HEK293 (cell line): ENCODE measurements at regions not wholly inside any gene's neighbourhood (a gene's known extent, or its start where the extent isn't known, plus 50 kb on each side); places are given as distances from the start of the nearest gene placed in this dataset.

ENCODE experiments used
- CTCF ChIA-PET: fragments of 350-600 bp; formaldehyde crosslinking; extraction: SDS; loops from one replicate; lab custom pipeline; 2021; ENCODE audit warnings: antibody characterized with exemption; lab: Yijun Ruan, JAX
- POLR2A ChIA-PET: fragments of 300-600 bp; formaldehyde crosslinking; extraction: SDS; loops from one replicate; lab custom pipeline; 2020; ENCODE audit warnings: antibody characterized with exemption, inconsistent platforms; lab: Yijun Ruan, JAX
- H3K27ac ChIP-seq: fragments of 200-500 bp; sonication (Bioruptor generic); 2 replicates; pipeline ENCODE4 v1.5.1; 2014; ENCODE audit warnings: low read depth, low read length, control low read depth, inconsistent platforms; ENCODE audit errors: extremely low read depth
- H3K36me3 ChIP-seq, 2 experiments: fragments of 200-500 bp in 1 of 2; sonication (Bioruptor generic) in 1 of 2; 1 replicate in 1 of 2; 2 replicates in 1 of 2; pipeline ENCODE4 v1.5.1; 2014 to 2017; ENCODE audit warnings: inconsistent platforms in 2 of 2, low read length in 2 of 2; ENCODE audit not compliant: control insufficient read depth in 2 of 2, insufficient read depth in 1 of 2
- H3K4me1 ChIP-seq: fragments of 200-500 bp; sonication (Bioruptor generic); 2 replicates; pipeline ENCODE4 v1.5.1; 2014; ENCODE audit warnings: mild to moderate bottlenecking, low read length, inconsistent platforms; ENCODE audit not compliant: control insufficient read depth, insufficient read depth
- H3K4me3 ChIP-seq: 2 replicates; pipeline ENCODE4 v1.5.1; 2011; ENCODE audit warnings: low read depth, mild to moderate bottlenecking, control low read depth, low read length, moderate library complexity
- H3K9me3 ChIP-seq: fragments of 200-500 bp; sonication (Bioruptor generic); 2 replicates; pipeline ENCODE4 v1.5.1; 2014; ENCODE audit warnings: low read depth, low read length, inconsistent platforms; ENCODE audit not compliant: control insufficient read depth, insufficient read depth
- GFI1B ChIP-seq: fragments of 450-650 bp; formaldehyde crosslinking; IDR thresholded peaks from 2 replicates; pipeline ENCODE4 v1.5.1; 2016; ENCODE audit warnings: missing biosample characterization, missing genetic modification characterization
- GLI2 ChIP-seq: fragments of 450-650 bp; formaldehyde crosslinking; IDR thresholded peaks from 2 replicates; pipeline ENCODE4; 2017; ENCODE audit warnings: missing biosample characterization, missing genetic modification characterization, low read depth, borderline replicate concordance
- PATZ1 ChIP-seq: fragments of 450-650 bp; formaldehyde crosslinking; IDR thresholded peaks from 2 replicates; pipeline ENCODE4 v1.5.1; 2016; ENCODE audit warnings: missing biosample characterization, missing genetic modification characterization
- PRDM10 ChIP-seq: fragments of 450-650 bp; formaldehyde crosslinking; IDR thresholded peaks from 2 replicates; pipeline ENCODE4 v1.5.1; 2016; ENCODE audit warnings: missing biosample characterization, missing genetic modification characterization
- SALL2 ChIP-seq: fragments of 450-650 bp; formaldehyde crosslinking; IDR thresholded peaks from 2 replicates; pipeline ENCODE4 v1.5.0; 2017; ENCODE audit warnings: missing biosample characterization, mild to moderate bottlenecking, missing genetic modification characterization, borderline replicate concordance
- TRIM28 ChIP-seq: IDR thresholded peaks from 2 replicates; pipeline ENCODE4 v1.6.1; 2011; ENCODE audit warnings: low read length, control low read depth, borderline replicate concordance
- ZEB2 ChIP-seq: fragments of 450-650 bp; formaldehyde crosslinking; IDR thresholded peaks from 2 replicates; pipeline ENCODE4 v1.5.1; 2016; ENCODE audit warnings: missing biosample characterization, missing genetic modification characterization
- ZNF10 ChIP-seq: fragments of 450-650 bp; formaldehyde crosslinking; IDR thresholded peaks from 2 replicates; pipeline ENCODE4 v1.5.1; 2017; ENCODE audit warnings: missing biosample characterization, missing genetic modification characterization
- ZNF112 ChIP-seq: fragments of 450-650 bp; formaldehyde crosslinking; IDR thresholded peaks from 2 replicates; pipeline ENCODE4 v1.5.0; 2017; ENCODE audit warnings: missing biosample characterization, missing genetic modification characterization
- ZNF138 ChIP-seq: fragments of 450-650 bp; formaldehyde crosslinking; IDR thresholded peaks from 2 replicates; pipeline ENCODE4 v1.5.1; 2016; ENCODE audit warnings: missing biosample characterization, missing genetic modification characterization, borderline replicate concordance
- ZNF140 ChIP-seq: fragments of 450-650 bp; formaldehyde crosslinking; IDR thresholded peaks from 2 replicates; pipeline ENCODE4 v1.5.1; 2016; ENCODE audit warnings: missing biosample characterization, missing genetic modification characterization
- ZNF350 ChIP-seq: fragments of 450-650 bp; formaldehyde crosslinking; IDR thresholded peaks from 2 replicates; pipeline ENCODE4 v1.5.0; 2017; ENCODE audit warnings: missing biosample characterization, mild to moderate bottlenecking, missing genetic modification characterization
- ZNF501 ChIP-seq: fragments of 450-650 bp; formaldehyde crosslinking; IDR thresholded peaks from 2 replicates; pipeline ENCODE4 v1.5.1; 2016; ENCODE audit warnings: missing biosample characterization, missing genetic modification characterization
- ZNF513 ChIP-seq: fragments of 450-650 bp; IDR thresholded peaks from 2 replicates; pipeline ENCODE4 v1.5.1; 2018; ENCODE audit warnings: missing biosample characterization, missing genetic modification characterization
- ZNF521 ChIP-seq: fragments of 450-650 bp; formaldehyde crosslinking; IDR thresholded peaks from 2 replicates; pipeline ENCODE4 v1.5.1; 2017; ENCODE audit warnings: missing biosample characterization, mild to moderate bottlenecking, missing genetic modification characterization
- ZNF549 ChIP-seq: fragments of 450-650 bp; IDR thresholded peaks from 2 replicates; pipeline ENCODE4 v1.5.1; 2018; ENCODE audit warnings: missing biosample characterization, missing genetic modification characterization, mild to moderate bottlenecking, inconsistent platforms, moderate library complexity
- ZNF692 ChIP-seq: fragments of 450-650 bp; formaldehyde crosslinking; IDR thresholded peaks from 2 replicates; pipeline ENCODE4 v1.5.1; 2016; ENCODE audit warnings: missing biosample characterization, missing genetic modification characterization
- ZNF792 ChIP-seq: fragments of 450-650 bp; formaldehyde crosslinking; IDR thresholded peaks from 2 replicates; pipeline ENCODE4 v1.5.1; 2016; ENCODE audit warnings: missing biosample characterization, missing genetic modification characterization
- ZNF843 ChIP-seq: fragments of 450-650 bp; formaldehyde crosslinking; IDR thresholded peaks from 2 replicates; pipeline ENCODE4 v1.5.1; 2016; ENCODE audit warnings: missing biosample characterization, missing genetic modification characterization
- TF ChIP-seq, protein P1 (sequence below): fragments of 450-650 bp; formaldehyde crosslinking; IDR thresholded peaks from 2 replicates; pipeline ENCODE4 v1.5.1; 2016; ENCODE audit warnings: missing biosample characterization, missing genetic modification characterization

- TF ChIP-seq PATZ1 (tag by site-specific recombination) (no peak), ZNF138 (tag by site-specific recombination) (no peak), GFI1B (tag by site-specific recombination) (no peak), GLI2 (tag by site-specific recombination) (no peak), ZNF140 (tag by site-specific recombination) (no peak), SALL2 (tag by site-specific recombination) (no peak), ZNF112 (tag by site-specific recombination) (no peak), ZNF10 (tag by site-specific recombination) (no peak)
- TF ChIP-seq, protein P1, sequence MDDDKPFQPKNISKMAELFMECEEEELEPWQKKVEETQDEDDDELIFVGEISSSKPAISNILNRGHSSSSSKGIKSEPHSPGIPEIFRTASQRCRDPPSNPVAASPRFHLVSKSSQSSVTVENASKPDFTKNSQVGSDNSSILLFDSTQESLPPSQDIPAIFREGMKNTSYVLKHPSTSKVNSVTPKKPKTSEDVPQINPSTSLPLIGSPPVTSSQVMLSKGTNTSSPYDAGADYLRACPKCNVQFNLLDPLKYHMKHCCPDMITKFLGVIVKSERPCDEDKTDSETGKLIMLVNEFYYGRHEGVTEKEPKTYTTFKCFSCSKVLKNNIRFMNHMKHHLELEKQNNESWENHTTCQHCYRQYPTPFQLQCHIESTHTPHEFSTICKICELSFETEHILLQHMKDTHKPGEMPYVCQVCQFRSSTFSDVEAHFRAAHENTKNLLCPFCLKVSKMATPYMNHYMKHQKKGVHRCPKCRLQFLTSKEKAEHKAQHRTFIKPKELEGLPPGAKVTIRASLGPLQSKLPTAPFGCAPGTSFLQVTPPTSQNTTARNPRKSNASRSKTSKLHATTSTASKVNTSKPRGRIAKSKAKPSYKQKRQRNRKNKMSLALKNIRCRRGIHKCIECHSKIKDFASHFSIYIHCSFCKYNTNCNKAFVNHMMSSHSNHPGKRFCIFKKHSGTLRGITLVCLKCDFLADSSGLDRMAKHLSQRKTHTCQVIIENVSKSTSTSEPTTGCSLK = no peak
- H3K4me1 ChIP-seq = no peaks in the 10 kb centered on the region
- ChIA-PET POLR2A (no interaction called here), CTCF (interaction anchor here (0.6 to 2.3 kb wide), 10 partner anchors 8 to 1167 kb away, joined by 3 to 17 read pairs (median 4); no protein-coding TSS in a partner anchor)
- H3K4me3 ChIP-seq = no peak overlapping the region
- no peak overlapping the region for H3K27ac ChIP-seq
- no peaks in the 10 kb centered on the region for H3K9me3 ChIP-seq
- H3K36me3 ChIP-seq = no peaks in the 10 kb centered on the region
These were observed 437.7 kb upstream of the HS6ST1 start for GRCh38 chr2:128756365-128756717.

DNA sequence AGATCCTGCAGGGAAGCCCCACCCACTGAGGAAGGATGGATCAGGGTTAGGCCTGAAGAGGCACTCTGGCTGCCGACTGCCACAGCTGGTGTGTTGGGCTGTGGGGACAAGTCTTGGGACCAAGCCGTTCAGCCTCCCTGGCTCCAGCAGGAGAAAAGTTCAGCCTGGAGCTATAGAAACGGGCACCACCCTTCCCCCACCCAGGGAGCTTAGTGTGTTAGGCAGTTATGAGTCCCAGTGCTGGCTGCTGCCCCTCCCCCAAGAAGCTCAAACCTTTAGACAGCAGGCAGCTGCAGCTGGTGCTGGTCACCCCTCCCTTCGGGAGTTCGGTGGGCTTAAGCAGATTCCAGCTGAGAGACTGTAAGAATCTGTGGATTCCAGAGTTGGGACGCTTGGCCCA lies 447.1 kb upstream of the HS6ST1 start:
- Histone ChIP-seq H3K9me3 (no peaks in the 10 kb centered on the region; the same call in 1 of the 2 replicates), H3K36me3 (no peaks in the 10 kb centered on the region), H3K27ac (no peak overlapping the region), H3K4me1 (no peaks in the 10 kb centered on the region)
- CTCF ChIA-PET = no interaction called here
- TF ChIP-seq TRIM28 (no peak), ZNF792 (tag by site-specific recombination) (no peak), ZNF692 (tag by site-specific recombination) (no peak)
- TF ChIP-seq, all 188 proteins: peak for 0
- POLR2A ChIA-PET = no interaction called here
- no peak overlapping the region for H3K4me3 ChIP-seq

DNA sequence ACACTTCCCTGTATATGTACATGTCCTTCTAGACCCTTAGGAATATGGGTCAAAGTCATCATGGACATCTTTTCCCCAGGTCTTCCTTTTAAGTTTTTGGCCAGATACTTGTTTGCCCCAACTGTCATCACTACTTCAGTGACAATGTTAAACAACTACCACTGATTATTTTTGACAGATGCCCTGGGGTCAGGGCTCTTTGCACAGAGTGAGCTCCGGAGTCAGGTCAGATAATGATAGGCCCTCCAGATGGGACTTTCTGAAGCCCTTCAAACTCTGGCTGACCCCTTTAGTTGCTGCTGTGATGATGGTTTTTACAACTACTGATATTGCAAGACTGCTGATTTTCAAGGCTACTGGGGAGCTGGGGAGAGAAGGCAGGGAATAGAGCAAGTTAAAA lies 449.4 kb upstream of the HS6ST1 start:
- ChIA-PET CTCF (interaction anchor here (0.6 to 1.0 kb wide), 2 partner anchors 8 to 12 kb away, joined by 4 to 6 read pairs; no protein-coding TSS in a partner anchor), POLR2A (no interaction called here)
- Histone ChIP-seq H3K36me3 (no peaks in the 10 kb centered on the region), H3K27ac (no peak overlapping the region), H3K9me3 (no peaks in the 10 kb centered on the region; the same call in 1 of the 2 replicates), H3K4me1 (no peaks in the 10 kb centered on the region), H3K4me3 (no peak overlapping the region)
- no peak for TF ChIP-seq PRDM10 (tag by site-specific recombination)
- TF ChIP-seq ZNF501 = no peak
- TF ChIP-seq ZNF843 = no peak
- no peak for TF ChIP-seq ZNF549 (tag by site-specific recombination)
- no peak for TF ChIP-seq ZNF350 (tag by site-specific recombination)
- TF ChIP-seq ZNF521 (tag by site-specific recombination) = no peak
- TF ChIP-seq ZNF513 (tag by site-specific recombination) = no peak
- no peak for TF ChIP-seq ZEB2 (tag by site-specific recombination)
